ENCODE measurements at regions not wholly inside any gene's neighbourhood (a gene's known extent, or its start where the extent isn't known, plus 50 kb on each side); places are given as distances from the start of the nearest gene placed in this dataset.

GRCh38 chr1:201685485-201685884 is 143.5 kb upstream of the IPO9 start:
- Histone ChIP-seq H2AFZ (ENCODE audit: low read depth, low read length) (no peak overlapping the region), H3K4ac (ENCODE audit: low read depth in 1 of 2, low read length in 2 of 2) (no peak overlapping the region), H3K9me3 (ENCODE audit: control insufficient read depth, low read length) (no peaks in the 10 kb centered on the region), H4K8ac (ENCODE audit: low read length) (no peak overlapping the region), H2BK120ac (ENCODE audit: low read depth, low read length) (no peak overlapping the region), H3K14ac (ENCODE audit: low read length in 2 of 2) (no peak overlapping the region), H2BK5ac (ENCODE audit: low read depth, low read length, poor library complexity, severe bottlenecking) (no peak overlapping the region), H3K36me3 (ENCODE audit: control insufficient read depth in 1 of 2, insufficient read depth in 2 of 2, low read depth in 1 of 2, low read length in 2 of 2) (peaks cover 2 to 44% of the 10 kb centered on the region in 2 experiments), H2BK12ac (ENCODE audit: low read length in 2 of 2) (no peak overlapping the region), H3K27me3 (ENCODE audit: control insufficient read depth in 1 of 2, insufficient read depth in 1 of 2, low read length in 2 of 2) (no peaks in the 10 kb centered on the region), H3K4me1 (ENCODE audit: control insufficient read depth, insufficient read depth, low read depth, low read length) (peaks cover 20% of the 10 kb centered on the region), H2BK15ac (ENCODE audit: low read depth, poor library complexity, severe bottlenecking) (no peak overlapping the region), H3K18ac (ENCODE audit: low read depth in 1 of 2, low read length in 2 of 2) (peak overlapping the region in 1 of 2 experiments; percentile 34), H3K27ac (ENCODE audit: low read length, poor library complexity, severe bottlenecking) (no peak overlapping the region), H4K91ac (ENCODE audit: low read length) (no peak overlapping the region), H2AK5ac (ENCODE audit: low read length, severe bottlenecking) (peak overlapping the region; percentile 81), H3K23ac (ENCODE audit: low read length in 2 of 2) (no peak overlapping the region), H3K79me1 (replicated peaks; ENCODE audit: low read length, poor library complexity, severe bottlenecking) (peaks cover 25% of the 10 kb centered on the region), H3K4me2 (ENCODE audit: low read length, poor library complexity, severe bottlenecking) (no peak overlapping the region), H3K4me3 (ENCODE audit: insufficient read depth in 1 of 2, low read depth in 1 of 2, low read length in 2 of 2) (no peak overlapping the region), H3K9ac (ENCODE audit: low read length) (no peak overlapping the region)
- DNase-seq: no peak
- WGBS: 89% methylated on average over 6 of the region's 6 CpGs

- H4K8ac ChIP-seq (ENCODE audit: low read length): no peak overlapping the region
- H2BK15ac ChIP-seq (ENCODE audit: low read depth, poor library complexity, severe bottlenecking): no peak overlapping the region
- no peak overlapping the region for H3K9ac ChIP-seq (ENCODE audit: low read length)
- H2BK12ac ChIP-seq (ENCODE audit: low read length in 2 of 2): no peak overlapping the region
- H3K4ac ChIP-seq (ENCODE audit: low read depth in 1 of 2, low read length in 2 of 2): no peak overlapping the region
- H3K27ac ChIP-seq (ENCODE audit: low read length, poor library complexity, severe bottlenecking): peak overlapping the region; percentile 73
- H3K36me3 ChIP-seq (ENCODE audit: control insufficient read depth in 1 of 2, insufficient read depth in 2 of 2, low read depth in 1 of 2, low read length in 2 of 2): peaks cover 0 to 48% of the 10 kb centered on the region in 2 experiments
- peaks cover 21% of the 10 kb centered on the region for H3K4me1 ChIP-seq (ENCODE audit: control insufficient read depth, insufficient read depth, low read depth, low read length)
- DNase-seq: peak; percentile 37
- H2BK5ac ChIP-seq (ENCODE audit: low read depth, low read length, poor library complexity, severe bottlenecking): no peak overlapping the region
- H3K4me3 ChIP-seq (ENCODE audit: insufficient read depth in 1 of 2, low read depth in 1 of 2, low read length in 2 of 2): no peak overlapping the region
- H3K14ac ChIP-seq (ENCODE audit: low read length in 2 of 2): no peak overlapping the region
- H2AFZ ChIP-seq (ENCODE audit: low read depth, low read length): no peak overlapping the region
- peak overlapping the region; percentile 12 for H3K4me2 ChIP-seq (ENCODE audit: low read length, poor library complexity, severe bottlenecking)
- H4K91ac ChIP-seq (ENCODE audit: low read length): no peak overlapping the region
- H3K23ac ChIP-seq (ENCODE audit: low read length in 2 of 2): no peak overlapping the region
- no peak overlapping the region for H3K18ac ChIP-seq (ENCODE audit: low read depth in 1 of 2, low read length in 2 of 2)
- no peak overlapping the region for H2BK120ac ChIP-seq (ENCODE audit: low read depth, low read length)
- peaks cover 28% of the 10 kb centered on the region for H3K79me1 ChIP-seq (replicated peaks; ENCODE audit: low read length, poor library complexity, severe bottlenecking)
- H3K27me3 ChIP-seq (ENCODE audit: control insufficient read depth in 1 of 2, insufficient read depth in 1 of 2, low read length in 2 of 2): no peaks in the 10 kb centered on the region
- 36% methylated on average over 2 of the region's 5 CpGs for WGBS
- no peaks in the 10 kb centered on the region for H3K9me3 ChIP-seq (ENCODE audit: control insufficient read depth, low read length)
- H2AK5ac ChIP-seq (ENCODE audit: low read length, severe bottlenecking): peak overlapping the region; percentile 71
Measured at GRCh38 chr1:201686714-201687455, 142.1 kb upstream of the IPO9 start.

GRCh38 chr1:201688514-201688913 is 140.4 kb upstream of the IPO9 start:
- no peak overlapping the region for H3K23ac ChIP-seq (ENCODE audit: low read length in 2 of 2)
- no peak overlapping the region for H3K9ac ChIP-seq (ENCODE audit: low read length)
- no peak overlapping the region for H2BK15ac ChIP-seq (ENCODE audit: low read depth, poor library complexity, severe bottlenecking)
- no peak overlapping the region for H3K18ac ChIP-seq (ENCODE audit: low read depth in 1 of 2, low read length in 2 of 2)
- no peak overlapping the region for H4K91ac ChIP-seq (ENCODE audit: low read length)
- WGBS: 95% methylated on average over 9 of the region's 9 CpGs
- peaks cover 22% of the 10 kb centered on the region for H3K4me1 ChIP-seq (ENCODE audit: control insufficient read depth, insufficient read depth, low read depth, low read length)
- H2BK12ac ChIP-seq (ENCODE audit: low read length in 2 of 2): no peak overlapping the region
- H3K79me1 ChIP-seq (replicated peaks; ENCODE audit: low read length, poor library complexity, severe bottlenecking): peaks cover 33% of the 10 kb centered on the region
- no peak overlapping the region for H2AK5ac ChIP-seq (ENCODE audit: low read length, severe bottlenecking)
- peaks cover 0 to 54% of the 10 kb centered on the region in 2 experiments for H3K36me3 ChIP-seq (ENCODE audit: control insufficient read depth in 1 of 2, insufficient read depth in 2 of 2, low read depth in 1 of 2, low read length in 2 of 2)
- H2AFZ ChIP-seq (ENCODE audit: low read depth, low read length): no peak overlapping the region
- DNase-seq: no peak
- no peaks in the 10 kb centered on the region for H3K9me3 ChIP-seq (ENCODE audit: control insufficient read depth, low read length)
- no peaks in the 10 kb centered on the region for H3K27me3 ChIP-seq (ENCODE audit: control insufficient read depth in 1 of 2, insufficient read depth in 1 of 2, low read length in 2 of 2)
- no peak overlapping the region for H3K4ac ChIP-seq (ENCODE audit: low read depth in 1 of 2, low read length in 2 of 2)
- H3K27ac ChIP-seq (ENCODE audit: low read length, poor library complexity, severe bottlenecking): no peak overlapping the region
- H3K4me2 ChIP-seq (ENCODE audit: low read length, poor library complexity, severe bottlenecking): no peak overlapping the region
- no peak overlapping the region for H3K4me3 ChIP-seq (ENCODE audit: insufficient read depth in 1 of 2, low read depth in 1 of 2, low read length in 2 of 2)
- H4K8ac ChIP-seq (ENCODE audit: low read length): no peak overlapping the region
- no peak overlapping the region for H3K14ac ChIP-seq (ENCODE audit: low read length in 2 of 2)
- H2BK120ac ChIP-seq (ENCODE audit: low read depth, low read length): no peak overlapping the region
- no peak overlapping the region for H2BK5ac ChIP-seq (ENCODE audit: low read depth, low read length, poor library complexity, severe bottlenecking)

GRCh38 chr1:201689647-201690046 is 139.3 kb upstream of the IPO9 start:
- H4K8ac ChIP-seq (ENCODE audit: low read length): no peak overlapping the region
- no peak overlapping the region for H3K4me3 ChIP-seq (ENCODE audit: insufficient read depth in 1 of 2, low read depth in 1 of 2, low read length in 2 of 2)
- no peaks in the 10 kb centered on the region for H3K9me3 ChIP-seq (ENCODE audit: control insufficient read depth, low read length)
- H3K27ac ChIP-seq (ENCODE audit: low read length, poor library complexity, severe bottlenecking): no peak overlapping the region
- H3K79me1 ChIP-seq (replicated peaks; ENCODE audit: low read length, poor library complexity, severe bottlenecking): peaks cover 37% of the 10 kb centered on the region
- H3K4me1 ChIP-seq (ENCODE audit: control insufficient read depth, insufficient read depth, low read depth, low read length): peaks cover 22% of the 10 kb centered on the region
- no peak overlapping the region for H3K14ac ChIP-seq (ENCODE audit: low read length in 2 of 2)
- no peak overlapping the region for H3K4ac ChIP-seq (ENCODE audit: low read depth in 1 of 2, low read length in 2 of 2)
- no peak overlapping the region for H2BK12ac ChIP-seq (ENCODE audit: low read length in 2 of 2)
- DNase-seq: no peak
- H3K9ac ChIP-seq (ENCODE audit: low read length): no peak overlapping the region
- H2BK5ac ChIP-seq (ENCODE audit: low read depth, low read length, poor library complexity, severe bottlenecking): no peak overlapping the region
- WGBS: 95% methylated on average over 4 of the region's 8 CpGs
- H3K36me3 ChIP-seq (ENCODE audit: control insufficient read depth in 1 of 2, insufficient read depth in 2 of 2, low read depth in 1 of 2, low read length in 2 of 2): peaks cover 0 to 54% of the 10 kb centered on the region in 2 experiments
- H4K91ac ChIP-seq (ENCODE audit: low read length): no peak overlapping the region
- H2AK5ac ChIP-seq (ENCODE audit: low read length, severe bottlenecking): peak overlapping the region; percentile 28
- no peak overlapping the region for H2BK15ac ChIP-seq (ENCODE audit: low read depth, poor library complexity, severe bottlenecking)
- no peak overlapping the region for H3K18ac ChIP-seq (ENCODE audit: low read depth in 1 of 2, low read length in 2 of 2)
- H3K4me2 ChIP-seq (ENCODE audit: low read length, poor library complexity, severe bottlenecking): no peak overlapping the region
- H2BK120ac ChIP-seq (ENCODE audit: low read depth, low read length): no peak overlapping the region
- no peak overlapping the region for H3K23ac ChIP-seq (ENCODE audit: low read length in 2 of 2)
- H2AFZ ChIP-seq (ENCODE audit: low read depth, low read length): no peak overlapping the region
- H3K27me3 ChIP-seq (ENCODE audit: control insufficient read depth in 1 of 2, insufficient read depth in 1 of 2, low read length in 2 of 2): no peaks in the 10 kb centered on the region

Data from mesenchymal stem cell (in vitro differentiated cells and primary cell).